SK-N-SH (cell line): ENCODE measurements at regions not wholly inside any gene's neighbourhood (a gene's known extent, or its start where the extent isn't known, plus 50 kb on each side); places are given as distances from the start of the nearest gene placed in this dataset.

Source experiments
- CTCF ChIA-PET: fragments of 300-600, 350-600 bp; formaldehyde crosslinking; extraction: SDS; loops from one replicate; lab custom pipeline; 2021; lab: Yijun Ruan, JAX
- POLR2A ChIA-PET: fragments of 350-600 bp; sonication (Branson Sonifier 250); formaldehyde crosslinking; extraction: SDS; loops from one replicate; lab custom pipeline; 2020; ENCODE audit warnings: antibody characterized with exemption, inconsistent platforms; lab: Yijun Ruan, JAX
- DNase-seq: peaks from one replicate; pipeline ENCODE4 v3.0.0; 2012
- H2AFZ ChIP-seq: fragments of 200-600 bp; sonication (generic); 2 replicates; pipeline ENCODE4 v1.8.1; 2016; ENCODE audit warnings: antibody characterized with exemption, mild to moderate bottlenecking, low read depth
- H3F3A ChIP-seq: fragments of 200-600 bp; sonication (generic); replicated peaks from 2 replicates; pipeline ENCODE3; 2016; ENCODE audit warnings: antibody characterized with exemption, mild to moderate bottlenecking; ENCODE audit not compliant: insufficient read depth
- H3K27ac ChIP-seq, 2 experiments: fragments of 200-500 bp in 1 of 2; fragments of 200-600 bp in 1 of 2; sonication (Bioruptor generic) in 1 of 2; sonication (generic), shearing (Covaris generic) in 1 of 2; 2 replicates each; pipeline versions ENCODE4 v1.5.1 to v1.6.1; 2014 to 2016; ENCODE audit warnings: low read depth in 2 of 2, inconsistent platforms in 1 of 2, low read length in 1 of 2, mild to moderate bottlenecking in 1 of 2, mixed read lengths in 1 of 2
- H3K27me3 ChIP-seq: fragments of 200-600 bp; sonication (generic), shearing (Covaris generic); 2 replicates; pipeline ENCODE4 v1.6.1; 2016; ENCODE audit warnings: mixed run types; ENCODE audit not compliant: insufficient read depth
- H3K36me3 ChIP-seq, 2 experiments: fragments of 200-500 bp in 1 of 2; fragments of 200-600 bp in 1 of 2; sonication (Bioruptor generic) in 1 of 2; sonication (generic) in 1 of 2; replicated peaks in 1 of 2; 2 replicates each; pipeline versions ENCODE3 to v1.5.1; 2014 to 2016; ENCODE audit warnings: low read length in 1 of 2, mild to moderate bottlenecking in 1 of 2; ENCODE audit not compliant: insufficient read depth in 2 of 2, control insufficient read depth in 1 of 2
- H3K4me1 ChIP-seq, 2 experiments: fragments of 200-500 bp in 1 of 2; fragments of 200-600 bp in 1 of 2; sonication (Bioruptor generic) in 1 of 2; sonication (generic), shearing (Covaris generic) in 1 of 2; 2 replicates each; pipeline versions ENCODE4 v1.5.1 to v1.6.1; 2014 to 2016; ENCODE audit warnings: low read depth in 1 of 2, low read length in 1 of 2, mixed run types in 1 of 2; ENCODE audit not compliant: insufficient read depth in 2 of 2, control insufficient read depth in 1 of 2
- H3K4me2 ChIP-seq: fragments of 200-600 bp; sonication (generic), shearing (Covaris generic); 2 replicates; pipeline ENCODE4 v1.6.1; 2017; ENCODE audit warnings: mixed run types
- H3K4me3 ChIP-seq, 2 experiments: fragments of 200-500 bp in 1 of 2; fragments of 200-600 bp in 1 of 2; sonication (Bioruptor generic) in 1 of 2; sonication (generic), shearing (Covaris generic) in 1 of 2; 2 replicates each; pipeline versions ENCODE4 v1.5.1 to v1.8.1; 2014 to 2016; ENCODE audit warnings: low read depth in 2 of 2, inconsistent platforms in 1 of 2, low read length in 1 of 2, mild to moderate bottlenecking in 1 of 2, mixed read lengths in 1 of 2, moderate library complexity in 1 of 2
- H3K79me2 ChIP-seq: fragments of 200-600 bp; sonication (generic); 2 replicates; pipeline ENCODE4 v1.8.1; 2017; ENCODE audit warnings: mild to moderate bottlenecking; ENCODE audit not compliant: insufficient read depth
- H3K9ac ChIP-seq: fragments of 200-600 bp; sonication (generic); 2 replicates; pipeline ENCODE4 v1.6.1; 2017; ENCODE audit warnings: mixed run types
- H3K9me2 ChIP-seq: fragments of 200-600 bp; sonication (generic); 2 replicates; pipeline ENCODE4 v1.6.1; 2017; ENCODE audit warnings: mixed run types
- H3K9me3 ChIP-seq: fragments of 200-600 bp; sonication (generic); 2 replicates; pipeline ENCODE4 v1.6.1; 2017; ENCODE audit warnings: mixed run types, mild to moderate bottlenecking, moderate library complexity
- H4K20me1 ChIP-seq: fragments of 200-600 bp; sonication (generic); 2 replicates; pipeline ENCODE4 v1.6.1; 2017; ENCODE audit warnings: mild to moderate bottlenecking, mixed run types; ENCODE audit not compliant: insufficient read depth
- CTCF ChIP-seq: fragments of 200-600 bp; sonication (generic); IDR thresholded peaks from 2 replicates; pipeline ENCODE4 v1.6.1; 2017; ENCODE audit warnings: antibody characterized with exemption, mild to moderate bottlenecking, moderate library complexity
- ELF1 ChIP-seq: IDR thresholded peaks from 2 replicates; pipeline ENCODE4 v1.4.0; 2012
- EZH2phosphoT487 ChIP-seq: fragments of 200-600 bp; sonication (generic); IDR thresholded peaks from 2 replicates; pipeline ENCODE4 v1.6.1; 2017; ENCODE audit warnings: low read depth, mixed run types, mild to moderate bottlenecking, antibody characterized with exemption, moderate library complexity, borderline replicate concordance
- FOSL2 ChIP-seq: IDR thresholded peaks from 2 replicates; pipeline ENCODE4 v1.4.0; 2012; ENCODE audit warnings: low read depth, mild to moderate bottlenecking, moderate library complexity, borderline replicate concordance
- FOXJ3 ChIP-seq: sonication (generic); formaldehyde crosslinking; IDR thresholded peaks from 2 replicates; pipeline ENCODE4 v1.5.1; 2020; ENCODE audit warnings: mild to moderate bottlenecking, missing genetic modification reagents
- JUND ChIP-seq: IDR thresholded peaks from 2 replicates; pipeline ENCODE4 v1.4.0; 2012
- MXI1 ChIP-seq: IDR thresholded peaks from 2 replicates; pipeline ENCODE4 v1.6.1; 2012; ENCODE audit warnings: mild to moderate bottlenecking, low read depth, low read length, improper control_type of control experiment
- RFX5 ChIP-seq: IDR thresholded peaks from 2 replicates; pipeline ENCODE4 v1.6.1; 2012; ENCODE audit warnings: mild to moderate bottlenecking, improper control_type of control experiment, low read length
- RXRA ChIP-seq: IDR thresholded peaks from 2 replicates; pipeline ENCODE4 v1.4.0; 2012; ENCODE audit warnings: low read depth, mild to moderate bottlenecking, borderline replicate concordance
- SIN3A ChIP-seq: IDR thresholded peaks from 2 replicates; pipeline ENCODE4 v1.6.1; 2012; ENCODE audit warnings: low read depth, mild to moderate bottlenecking, low read length, moderate library complexity, borderline replicate concordance
- SMC3 ChIP-seq: IDR thresholded peaks from 2 replicates; pipeline ENCODE4 v1.6.1; 2012; ENCODE audit warnings: low read depth, low read length, improper control_type of control experiment
- TCF12 ChIP-seq: IDR thresholded peaks from 2 replicates; pipeline ENCODE4 v1.4.0; 2012
- TEAD4 ChIP-seq: IDR thresholded peaks from 2 replicates; pipeline ENCODE4 v1.4.0; 2012; ENCODE audit warnings: mild to moderate bottlenecking, borderline replicate concordance; ENCODE audit not compliant: insufficient read depth
- YY1 ChIP-seq: IDR thresholded peaks from 2 replicates; pipeline ENCODE4 v1.4.0; 2012; ENCODE audit warnings: low read depth, mild to moderate bottlenecking
- ZBTB33 ChIP-seq: IDR thresholded peaks from 2 replicates; pipeline ENCODE4 v1.4.0; 2012; ENCODE audit warnings: low read depth, borderline replicate concordance
- WGBS: methylation state at CpG from one replicate; pipeline ENCODE4 v1.1.6; 2017; ENCODE audit warnings: low lambda C conversion rate; 5-methylcytosine and 5-hydroxymethylcytosine counted together
- TF ChIP-seq, protein P1 (sequence below): fragments of 150-350 bp; IDR thresholded peaks from 2 replicates; pipeline ENCODE4 v1.6.1; 2016; ENCODE audit warnings: mild to moderate bottlenecking, low read depth, low read length
- TF ChIP-seq, protein P2 (sequence below): fragments of 150-350 bp; IDR thresholded peaks from 2 replicates; pipeline ENCODE4 v1.6.1; 2017; ENCODE audit warnings: antibody characterized with exemption, low read length, low read depth, borderline replicate concordance
- TF ChIP-seq, protein P3 (sequence below): IDR thresholded peaks from 2 replicates; pipeline ENCODE4 v1.6.1; 2012; ENCODE audit warnings: mild to moderate bottlenecking, low read depth, low read length, moderate library complexity
- TF ChIP-seq, protein P4 (sequence below): IDR thresholded peaks from 2 replicates; pipeline ENCODE4 v1.4.0; 2012; ENCODE audit warnings: low read depth

DNA sequence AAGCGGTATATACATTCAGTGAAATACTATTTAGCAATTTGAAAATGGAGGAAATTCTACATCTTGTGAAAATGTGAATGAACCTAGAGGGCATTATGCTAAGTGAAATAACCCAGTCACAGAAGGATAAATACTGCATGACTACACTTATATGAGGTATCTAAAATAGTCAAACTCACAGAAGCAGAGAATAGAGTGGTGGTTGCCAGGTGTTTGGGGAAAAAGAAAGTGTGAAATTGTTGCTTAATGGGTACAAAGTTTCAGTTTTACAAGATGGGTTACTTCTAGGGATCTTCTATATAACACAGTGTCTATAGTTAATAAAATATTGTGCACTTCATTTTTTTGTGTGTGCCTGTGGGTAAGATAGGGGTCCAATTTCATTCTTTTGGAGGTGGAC lies 1152.0 kb downstream of the EPHA7 start:
- Histone ChIP-seq H3K4me1 (no peaks in the 10 kb centered on the region), H3K9ac (no peak overlapping the region), H3K27me3 (no peaks in the 10 kb centered on the region), H3K9me2 (no peaks in the 10 kb centered on the region), H2AFZ (no peak overlapping the region), H3F3A (no peaks in the 10 kb centered on the region), H3K4me2 (no peak overlapping the region), H3K9me3 (peaks cover 2% of the 10 kb centered on the region; the same call in 1 of the 2 replicates), H3K79me2 (no peaks in the 10 kb centered on the region), H3K36me3 (no peaks in the 10 kb centered on the region), H3K27ac (no peak overlapping the region), H4K20me1 (no peaks in the 10 kb centered on the region), H3K4me3 (no peak overlapping the region)
- ChIA-PET POLR2A (no interaction called here), CTCF (no interaction called here)
- no peak for TF ChIP-seq TEAD4
- TF ChIP-seq, protein P1, sequence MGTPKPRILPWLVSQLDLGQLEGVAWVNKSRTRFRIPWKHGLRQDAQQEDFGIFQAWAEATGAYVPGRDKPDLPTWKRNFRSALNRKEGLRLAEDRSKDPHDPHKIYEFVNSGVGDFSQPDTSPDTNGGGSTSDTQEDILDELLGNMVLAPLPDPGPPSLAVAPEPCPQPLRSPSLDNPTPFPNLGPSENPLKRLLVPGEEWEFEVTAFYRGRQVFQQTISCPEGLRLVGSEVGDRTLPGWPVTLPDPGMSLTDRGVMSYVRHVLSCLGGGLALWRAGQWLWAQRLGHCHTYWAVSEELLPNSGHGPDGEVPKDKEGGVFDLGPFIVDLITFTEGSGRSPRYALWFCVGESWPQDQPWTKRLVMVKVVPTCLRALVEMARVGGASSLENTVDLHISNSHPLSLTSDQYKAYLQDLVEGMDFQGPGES, result no peak
- no peak for TF ChIP-seq TCF12
- TF ChIP-seq, protein P2, sequence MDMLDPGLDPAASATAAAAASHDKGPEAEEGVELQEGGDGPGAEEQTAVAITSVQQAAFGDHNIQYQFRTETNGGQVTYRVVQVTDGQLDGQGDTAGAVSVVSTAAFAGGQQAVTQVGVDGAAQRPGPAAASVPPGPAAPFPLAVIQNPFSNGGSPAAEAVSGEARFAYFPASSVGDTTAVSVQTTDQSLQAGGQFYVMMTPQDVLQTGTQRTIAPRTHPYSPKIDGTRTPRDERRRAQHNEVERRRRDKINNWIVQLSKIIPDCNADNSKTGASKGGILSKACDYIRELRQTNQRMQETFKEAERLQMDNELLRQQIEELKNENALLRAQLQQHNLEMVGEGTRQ, result no peak
- TF ChIP-seq CTCF, result no peak
- TF ChIP-seq MXI1, result no peak
- no peak for TF ChIP-seq FOXJ3 (CRISPR knock-in tag)
- TF ChIP-seq, protein P3, sequence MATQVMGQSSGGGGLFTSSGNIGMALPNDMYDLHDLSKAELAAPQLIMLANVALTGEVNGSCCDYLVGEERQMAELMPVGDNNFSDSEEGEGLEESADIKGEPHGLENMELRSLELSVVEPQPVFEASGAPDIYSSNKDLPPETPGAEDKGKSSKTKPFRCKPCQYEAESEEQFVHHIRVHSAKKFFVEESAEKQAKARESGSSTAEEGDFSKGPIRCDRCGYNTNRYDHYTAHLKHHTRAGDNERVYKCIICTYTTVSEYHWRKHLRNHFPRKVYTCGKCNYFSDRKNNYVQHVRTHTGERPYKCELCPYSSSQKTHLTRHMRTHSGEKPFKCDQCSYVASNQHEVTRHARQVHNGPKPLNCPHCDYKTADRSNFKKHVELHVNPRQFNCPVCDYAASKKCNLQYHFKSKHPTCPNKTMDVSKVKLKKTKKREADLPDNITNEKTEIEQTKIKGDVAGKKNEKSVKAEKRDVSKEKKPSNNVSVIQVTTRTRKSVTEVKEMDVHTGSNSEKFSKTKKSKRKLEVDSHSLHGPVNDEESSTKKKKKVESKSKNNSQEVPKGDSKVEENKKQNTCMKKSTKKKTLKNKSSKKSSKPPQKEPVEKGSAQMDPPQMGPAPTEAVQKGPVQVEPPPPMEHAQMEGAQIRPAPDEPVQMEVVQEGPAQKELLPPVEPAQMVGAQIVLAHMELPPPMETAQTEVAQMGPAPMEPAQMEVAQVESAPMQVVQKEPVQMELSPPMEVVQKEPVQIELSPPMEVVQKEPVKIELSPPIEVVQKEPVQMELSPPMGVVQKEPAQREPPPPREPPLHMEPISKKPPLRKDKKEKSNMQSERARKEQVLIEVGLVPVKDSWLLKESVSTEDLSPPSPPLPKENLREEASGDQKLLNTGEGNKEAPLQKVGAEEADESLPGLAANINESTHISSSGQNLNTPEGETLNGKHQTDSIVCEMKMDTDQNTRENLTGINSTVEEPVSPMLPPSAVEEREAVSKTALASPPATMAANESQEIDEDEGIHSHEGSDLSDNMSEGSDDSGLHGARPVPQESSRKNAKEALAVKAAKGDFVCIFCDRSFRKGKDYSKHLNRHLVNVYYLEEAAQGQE, result no peak
- no peak for TF ChIP-seq FOSL2
- TF ChIP-seq ELF1, result no peak
- TF ChIP-seq JUND, result no peak
- TF ChIP-seq, protein P4, sequence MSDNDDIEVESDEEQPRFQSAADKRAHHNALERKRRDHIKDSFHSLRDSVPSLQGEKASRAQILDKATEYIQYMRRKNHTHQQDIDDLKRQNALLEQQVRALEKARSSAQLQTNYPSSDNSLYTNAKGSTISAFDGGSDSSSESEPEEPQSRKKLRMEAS, result no peak
- TF ChIP-seq SIN3A, result no peak
- no peak for TF ChIP-seq RFX5
- no peak for TF ChIP-seq RXRA
- no peak for TF ChIP-seq SMC3
- TF ChIP-seq EZH2phosphoT487, result no peak
- TF ChIP-seq ZBTB33, result no peak
- no peak for TF ChIP-seq YY1
- WGBS, result 43% methylated on average over 1 of the region's 1 CpG
- DNase-seq, result no peak
